NCI-H2107 treated with DMSO at 0.1 percent for 48 hours (cell line): ENCODE measurements at regions not wholly inside any gene's neighbourhood (a gene's known extent, or its start where the extent isn't known, plus 50 kb on each side); places are given as distances from the start of the nearest gene placed in this dataset.
A peak's percentile ranks its signal among the peaks of the same experiment; 100 is the strongest.

ENCODE experiments used
- DNase-seq: peaks from one replicate; lab custom pipeline; 2025; ENCODE audit not compliant: unreplicated experiment; lab: John Stamatoyannopoulos, UW

- no peak for DNase-seq
Measured at GRCh38 chr2:6444514-6444913, 421.2 kb downstream of the CMPK2 start.

GRCh38 chr2:6445156-6445555 lies 420.6 kb downstream of the CMPK2 start:
- DNase-seq = no peak

GRCh38 chr2:6446938-6447608 lies 418.6 kb downstream of the CMPK2 start:
- no peak for DNase-seq

- no peak for DNase-seq
Measured at GRCh38 chr2:6448893-6449292, 416.8 kb downstream of the CMPK2 start.

GRCh38 chr2:6449343-6449742 lies 416.4 kb downstream of the CMPK2 start:
- no peak for DNase-seq

GRCh38 chr2:6452702-6453481 lies 412.8 kb downstream of the CMPK2 start:
- peak; percentile 10 for DNase-seq

- no peak for DNase-seq
Measured at GRCh38 chr2:6454286-6454990, 411.3 kb downstream of the CMPK2 start.

GRCh38 chr2:6459138-6459537 lies 406.6 kb downstream of the CMPK2 start:
- no peak for DNase-seq

- DNase-seq = no peak
Measured at GRCh38 chr2:6470518-6470917, 395.2 kb downstream of the CMPK2 start.

- no peak for DNase-seq
Measured at GRCh38 chr2:6471419-6471818, 394.3 kb downstream of the CMPK2 start.

- no peak for DNase-seq
Measured at GRCh38 chr2:6474161-6475140, 391.3 kb downstream of the CMPK2 start.

- no peak for DNase-seq
Measured at GRCh38 chr2:6475155-6475940, 390.4 kb downstream of the CMPK2 start.

GRCh38 chr2:6480514-6480913 lies 385.2 kb downstream of the CMPK2 start:
- DNase-seq = no peak

- no peak for DNase-seq
Measured at GRCh38 chr2:6482256-6482655, 383.5 kb downstream of the CMPK2 start.

GRCh38 chr2:6487765-6488164 lies 377.9 kb downstream of the CMPK2 start:
- DNase-seq = no peak

- peak; percentile 19 for DNase-seq
Measured at GRCh38 chr2:6492573-6492972, 373.1 kb downstream of the CMPK2 start.

- DNase-seq = no peak
Measured at GRCh38 chr2:6493266-6493665, 372.4 kb downstream of the CMPK2 start.

GRCh38 chr2:6493669-6494068 lies 372.0 kb downstream of the CMPK2 start:
- DNase-seq = no peak

- no peak for DNase-seq
Measured at GRCh38 chr2:6495466-6495865, 370.2 kb downstream of the CMPK2 start.

GRCh38 chr2:6496376-6496775 lies 369.3 kb downstream of the CMPK2 start:
- no peak for DNase-seq
